Muscle of arm (tissue), 1 donor: ENCODE measurements at regions not wholly inside any gene's neighbourhood (a gene's known extent, or its start where the extent isn't known, plus 50 kb on each side); places are given as distances from the start of the nearest gene placed in this dataset.
A peak's percentile ranks its signal among the peaks of the same experiment; 100 is the strongest.

Source experiments
- DNase-seq: peaks from one replicate; pipeline ENCODE4 v3.0.0-alpha.2; 2013

DNA sequence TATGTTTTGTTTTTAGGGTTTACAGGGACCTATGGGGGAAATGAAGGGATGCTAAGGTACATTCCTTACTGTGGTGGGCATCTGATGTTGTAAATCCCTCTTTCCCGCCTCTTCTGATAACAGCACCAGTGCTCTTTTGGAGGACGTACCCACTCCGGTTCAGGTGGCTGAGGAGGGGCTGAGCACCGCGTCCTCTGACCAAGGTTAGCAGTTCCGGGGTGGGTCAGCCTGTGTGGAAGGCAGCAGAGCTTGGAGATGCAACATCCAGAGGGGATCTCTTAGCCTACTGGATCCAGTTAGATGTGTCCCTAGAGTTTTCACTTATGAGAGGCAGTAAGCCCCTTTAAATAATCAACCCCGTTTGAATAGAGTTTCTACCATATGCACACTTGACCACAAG is 135.3 kb upstream of the KCNG1 start:
- no peak for DNase-seq

DNA sequence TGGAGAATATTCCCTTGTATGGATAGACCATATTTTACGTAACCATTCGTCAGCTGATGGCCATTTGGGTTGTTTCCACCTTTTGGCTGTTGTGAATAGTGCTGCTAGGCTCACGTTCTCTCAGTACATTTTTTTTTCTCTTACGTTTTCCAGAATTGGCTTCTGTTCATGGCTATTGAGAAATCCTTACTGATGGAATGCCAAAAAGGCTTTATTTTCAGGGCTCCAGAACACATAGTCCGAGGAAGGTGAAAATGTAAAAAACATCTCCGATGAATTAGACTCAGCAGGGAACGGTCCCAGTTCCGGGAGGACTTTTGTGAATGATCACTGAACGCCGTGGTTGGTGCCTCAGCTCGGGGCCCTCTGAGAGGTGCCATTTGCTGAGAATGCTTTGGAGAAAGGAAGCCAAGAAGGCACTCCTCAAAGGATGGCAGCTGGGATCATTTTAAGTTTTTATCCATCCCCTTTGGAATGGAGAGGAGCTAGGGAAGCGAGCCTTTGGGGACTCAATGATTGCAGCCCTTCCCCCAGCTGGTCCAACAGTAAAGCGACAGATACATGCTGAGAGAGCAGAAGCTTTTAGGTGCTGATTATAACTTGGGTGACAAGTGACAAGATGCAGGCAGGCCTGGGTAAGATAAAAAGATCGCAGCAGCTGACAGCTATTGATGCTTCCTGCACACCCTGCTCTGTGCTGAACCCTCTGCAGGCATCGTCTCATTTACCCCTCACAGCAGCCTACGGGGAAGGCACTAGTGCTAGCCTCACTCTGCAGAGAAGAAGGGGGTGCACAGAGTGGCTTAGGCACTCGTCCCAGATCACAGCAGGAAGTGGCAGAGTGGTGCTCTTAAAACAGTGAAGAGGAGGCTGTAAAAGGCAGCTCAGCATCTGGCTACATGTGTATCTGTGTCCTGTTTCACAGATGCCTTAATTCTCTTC is 133.4 kb upstream of the KCNG1 start:
- peak; percentile 44 for DNase-seq

DNA sequence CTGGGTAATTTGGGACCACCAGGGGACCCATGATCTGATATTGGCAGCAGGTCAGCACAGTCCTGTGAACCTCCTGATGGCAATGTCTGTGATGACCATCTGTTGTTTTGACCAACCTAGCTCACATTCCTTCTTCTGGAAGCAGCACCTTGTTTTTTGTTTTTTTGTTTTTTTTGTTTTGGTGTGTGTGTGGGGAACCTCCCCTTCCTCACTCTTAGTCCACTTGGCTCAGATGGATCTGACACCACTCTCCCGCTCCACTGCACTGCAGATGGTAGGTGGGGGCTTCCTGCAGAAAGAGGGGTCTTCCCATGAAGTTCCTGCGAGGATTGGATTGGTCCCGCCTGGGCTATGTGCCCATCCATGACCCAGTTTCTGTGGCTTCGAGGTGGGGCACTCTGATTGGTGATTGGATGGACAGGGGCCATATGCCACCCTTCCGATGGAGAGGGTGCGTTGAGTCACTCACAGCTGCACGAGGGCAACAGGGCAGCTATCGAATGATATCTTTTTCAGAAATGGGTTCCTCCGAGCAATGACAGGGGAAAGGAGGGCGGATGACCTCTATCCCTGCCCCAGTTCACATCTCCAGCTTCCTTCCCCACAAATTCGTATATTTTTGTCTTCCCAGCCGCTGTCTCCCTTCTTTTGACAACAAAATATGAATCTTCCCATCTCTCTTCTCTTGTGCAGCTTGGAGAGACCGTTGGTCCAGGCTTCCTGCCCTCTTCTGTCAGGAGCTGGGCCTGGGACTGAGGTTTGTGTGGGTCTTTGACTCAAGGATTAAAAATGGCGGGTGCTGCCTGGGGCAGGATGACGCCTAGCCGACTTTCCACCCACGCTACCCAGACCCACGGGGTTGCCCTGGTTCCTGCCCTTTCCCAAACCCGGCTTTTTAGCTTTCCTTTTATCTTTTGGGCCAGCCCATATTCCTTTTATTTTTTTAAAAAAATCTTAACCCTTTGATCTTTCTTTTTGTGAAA is 132.1 kb upstream of the KCNG1 start:
- DNase-seq: no peak

DNA sequence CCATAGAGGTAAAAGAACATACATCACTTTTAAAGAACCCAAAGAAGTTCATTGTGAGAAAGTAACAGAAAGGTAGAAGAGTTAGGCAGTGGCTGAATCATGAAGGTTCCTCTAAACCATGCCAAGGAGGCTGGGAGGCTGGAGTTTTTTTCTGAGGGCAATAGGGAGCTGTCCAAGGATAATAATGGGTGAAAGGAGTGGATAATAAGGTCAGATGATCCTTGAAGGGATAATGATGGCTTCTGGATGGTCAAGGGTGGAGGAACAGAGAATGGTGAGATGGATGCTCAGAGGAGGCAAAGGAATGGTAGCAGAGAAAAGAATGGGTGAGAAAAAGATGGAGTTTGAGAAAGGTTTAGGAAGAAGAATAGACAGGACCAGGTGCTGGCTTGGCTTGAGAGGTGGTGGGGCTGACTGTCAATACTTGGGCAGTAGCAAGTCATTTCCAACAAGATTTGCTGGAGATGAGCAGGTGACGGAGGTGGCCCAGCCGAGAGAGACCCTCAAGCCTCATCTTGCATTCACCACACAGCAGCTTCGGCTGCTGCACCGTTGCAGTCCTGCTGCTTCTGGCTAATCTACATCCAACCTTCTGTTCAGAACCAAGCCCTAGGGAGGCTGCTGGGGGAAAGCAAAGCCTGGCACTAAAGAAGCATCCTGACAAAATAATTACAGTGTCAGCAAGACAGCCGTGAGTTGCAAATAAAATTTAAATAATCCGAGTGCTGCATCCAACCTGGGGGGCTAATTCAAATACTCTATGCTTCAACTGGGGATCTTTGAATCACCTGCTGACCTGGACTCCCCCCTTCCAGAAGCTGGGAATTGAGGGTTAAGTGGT is 131.2 kb upstream of the KCNG1 start:
- no peak for DNase-seq

DNA sequence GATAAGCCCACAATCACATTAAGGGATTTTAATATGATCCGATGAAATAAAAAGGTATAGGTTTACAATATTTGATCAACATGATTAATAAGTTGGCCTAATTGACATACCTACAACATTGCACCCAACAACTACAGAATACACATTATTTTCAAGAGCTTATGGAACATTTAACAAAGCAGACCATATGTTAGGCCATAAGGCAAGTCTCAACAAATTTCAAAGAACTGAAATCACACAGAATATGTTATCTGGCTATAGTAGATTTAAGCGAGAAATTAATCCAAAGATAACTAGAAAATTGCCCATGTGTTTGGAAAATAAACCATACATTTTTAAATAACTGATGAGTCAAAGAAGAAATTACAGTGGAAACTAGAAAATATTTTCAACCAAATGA is 126.0 kb upstream of the KCNG1 start:
- no peak for DNase-seq

GRCh38 chr20:51144476-51144875 is 121.6 kb upstream of the KCNG1 start:
- DNase-seq: no peak

GRCh38 chr20:51143652-51144051 is 120.7 kb upstream of the KCNG1 start:
- DNase-seq: no peak

- no peak for DNase-seq
These were observed 119.5 kb upstream of the KCNG1 start for GRCh38 chr20:51142448-51142847.

- DNase-seq: no peak
These were observed 117.8 kb upstream of the KCNG1 start for GRCh38 chr20:51140671-51141070.

GRCh38 chr20:51139891-51140290 is 117.0 kb upstream of the KCNG1 start:
- DNase-seq: no peak

DNA sequence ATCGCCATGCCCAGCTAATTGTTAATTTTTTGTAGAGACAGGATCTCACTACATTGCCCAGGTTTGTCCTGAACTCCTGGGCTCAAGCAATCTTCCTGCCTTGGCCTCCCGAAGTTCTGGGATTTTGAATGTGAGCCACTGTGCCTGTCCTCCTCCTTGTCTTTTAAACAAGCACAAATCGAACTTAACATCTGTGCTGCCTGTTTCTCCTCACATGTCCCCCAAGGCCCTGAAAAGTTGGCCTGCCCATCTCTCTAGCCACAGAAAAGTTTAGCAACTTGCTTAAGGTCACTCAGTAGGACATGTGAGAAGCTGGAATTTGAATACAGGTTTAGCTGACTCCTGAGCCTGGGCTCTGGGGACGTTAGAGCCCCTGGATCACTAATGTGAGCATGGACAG is 115.7 kb upstream of the KCNG1 start:
- no peak for DNase-seq

- DNase-seq: no peak
These were observed 114.6 kb upstream of the KCNG1 start for GRCh38 chr20:51137461-51137860.

GRCh38 chr20:51135926-51136715 is 113.2 kb upstream of the KCNG1 start:
- no peak for DNase-seq

DNA sequence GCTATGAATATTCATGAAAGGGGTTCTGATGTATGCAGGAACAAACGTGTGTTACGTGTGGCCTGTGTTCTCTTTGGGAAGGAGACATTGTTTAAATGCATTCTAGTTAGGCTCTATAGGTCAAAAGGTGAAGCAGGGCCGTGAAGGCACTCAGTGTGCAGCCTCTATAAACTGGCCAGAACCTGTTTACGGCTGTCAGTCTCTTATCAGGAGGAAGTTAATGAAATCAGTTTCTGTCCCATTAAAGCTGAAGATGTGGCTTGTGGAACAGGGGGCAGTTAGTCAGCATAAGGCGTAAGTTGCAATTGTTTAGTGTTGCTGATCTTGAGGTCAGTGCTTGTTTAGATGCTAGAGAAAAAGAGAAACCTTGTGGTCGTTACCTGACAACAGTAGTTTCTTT is 111.5 kb upstream of the KCNG1 start:
- no peak for DNase-seq

DNA sequence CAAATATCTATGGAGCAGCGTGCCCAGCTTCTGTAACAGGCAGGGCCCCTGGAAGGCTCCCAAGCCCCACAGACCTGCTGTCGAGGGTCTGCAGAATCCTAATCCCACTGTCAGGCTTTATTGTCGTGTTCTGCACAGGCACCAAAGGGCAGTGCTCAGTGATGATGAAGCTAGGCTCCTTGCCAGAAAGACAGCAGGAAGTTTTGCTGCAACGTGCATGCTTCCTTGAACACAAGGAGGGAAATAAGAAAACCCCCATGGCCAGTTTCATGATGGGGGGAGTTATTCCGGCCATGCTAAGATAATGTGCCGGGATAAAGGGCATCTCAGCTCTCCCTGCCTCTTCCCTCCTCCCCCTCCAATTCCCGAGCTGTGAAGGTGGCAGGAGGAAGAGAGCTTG is 109.4 kb upstream of the KCNG1 start:
- DNase-seq: no peak

- DNase-seq: no peak
These were observed 108.9 kb upstream of the KCNG1 start for GRCh38 chr20:51131811-51132210.

- no peak for DNase-seq
These were observed 106.4 kb upstream of the KCNG1 start for GRCh38 chr20:51129147-51129776.

- no peak for DNase-seq
These were observed 105.3 kb upstream of the KCNG1 start for GRCh38 chr20:51128198-51128597.

GRCh38 chr20:51127713-51128112 is 104.8 kb upstream of the KCNG1 start:
- DNase-seq: no peak

DNA sequence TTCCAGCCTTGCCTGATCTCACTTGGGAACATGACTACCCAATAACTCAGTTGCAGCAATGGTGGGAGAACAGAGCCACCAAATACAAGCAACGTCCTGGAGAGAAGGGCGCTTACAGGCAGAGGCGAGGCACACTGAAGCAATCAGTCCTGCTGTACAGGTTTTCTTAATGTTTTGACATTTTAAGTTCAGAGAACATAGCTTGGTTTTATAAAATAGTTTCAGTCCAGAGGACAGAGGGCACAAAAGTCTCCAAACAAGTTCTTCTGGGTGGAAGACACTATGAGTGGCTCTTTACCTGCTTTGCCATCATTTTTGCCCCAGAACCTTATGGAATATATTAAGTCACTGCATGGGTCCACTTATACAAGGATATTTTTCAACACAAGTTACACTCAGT is 103.4 kb upstream of the KCNG1 start:
- DNase-seq: no peak
